AG10803 (cell line): ENCODE measurements at regions not wholly inside any gene's neighbourhood (a gene's known extent, or its start where the extent isn't known, plus 50 kb on each side); places are given as distances from the start of the nearest gene placed in this dataset.

Experiments used
- DNase-seq: peaks from one replicate; pipeline ENCODE4 v3.0.0; 2010; ENCODE audit warnings: low read depth
- H3K4me3 ChIP-seq: 2 replicates; pipeline ENCODE4 v1.5.1; 2011; ENCODE audit warnings: mild to moderate bottlenecking, low read length, control low read depth
- TF ChIP-seq, protein P1 (sequence below): conservative IDR thresholded peaks from 2 replicates; pipeline ENCODE4 v1.5.1; 2011; ENCODE audit warnings: mild to moderate bottlenecking, low read length, control low read depth, inconsistent platforms

DNA sequence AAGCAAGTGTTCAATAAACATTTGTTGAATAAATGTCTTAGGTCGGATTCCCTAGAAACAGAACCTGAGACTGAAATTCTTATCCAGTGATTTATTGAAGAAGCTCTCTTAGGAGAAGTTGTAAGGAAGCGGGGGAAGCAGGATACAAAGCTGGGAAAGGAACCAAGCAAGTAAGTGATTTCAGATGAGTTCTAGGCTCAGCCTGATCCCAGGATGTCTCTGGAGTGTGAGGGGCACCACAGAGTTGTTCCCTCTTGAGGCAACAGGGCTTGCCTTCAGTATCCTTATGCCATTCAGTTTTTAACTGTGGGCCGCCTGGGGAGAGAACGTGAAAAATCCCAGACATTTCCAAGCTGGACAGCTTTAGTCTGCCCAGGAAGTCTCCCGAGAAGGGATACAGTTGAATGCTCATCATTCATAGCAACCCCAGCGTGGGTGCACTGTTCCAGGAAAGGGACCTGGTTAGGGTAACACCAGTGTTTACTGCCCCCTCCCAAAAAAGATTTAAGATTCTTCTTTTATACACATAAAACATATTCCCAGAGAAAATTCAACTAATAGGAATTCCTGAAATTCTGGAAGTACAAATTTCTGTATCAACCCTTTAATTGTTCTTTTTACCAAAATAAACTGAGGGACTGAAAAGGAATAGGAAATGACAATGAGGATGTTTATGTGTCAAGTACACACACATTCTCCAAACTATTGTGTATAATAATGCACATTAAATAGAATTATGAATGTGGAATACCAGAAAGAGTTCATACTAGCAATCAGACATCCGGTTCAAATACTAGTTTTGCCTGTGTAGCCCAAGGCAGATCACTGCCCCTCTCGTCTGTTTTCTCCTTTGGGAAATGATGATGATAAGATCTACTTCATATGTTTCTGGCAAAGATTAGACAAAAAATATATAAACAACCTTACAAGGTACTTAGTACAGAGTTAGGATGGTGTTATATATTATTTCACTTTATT, 592.1 kb upstream of the CDH2 start:
- TF ChIP-seq, protein P1, sequence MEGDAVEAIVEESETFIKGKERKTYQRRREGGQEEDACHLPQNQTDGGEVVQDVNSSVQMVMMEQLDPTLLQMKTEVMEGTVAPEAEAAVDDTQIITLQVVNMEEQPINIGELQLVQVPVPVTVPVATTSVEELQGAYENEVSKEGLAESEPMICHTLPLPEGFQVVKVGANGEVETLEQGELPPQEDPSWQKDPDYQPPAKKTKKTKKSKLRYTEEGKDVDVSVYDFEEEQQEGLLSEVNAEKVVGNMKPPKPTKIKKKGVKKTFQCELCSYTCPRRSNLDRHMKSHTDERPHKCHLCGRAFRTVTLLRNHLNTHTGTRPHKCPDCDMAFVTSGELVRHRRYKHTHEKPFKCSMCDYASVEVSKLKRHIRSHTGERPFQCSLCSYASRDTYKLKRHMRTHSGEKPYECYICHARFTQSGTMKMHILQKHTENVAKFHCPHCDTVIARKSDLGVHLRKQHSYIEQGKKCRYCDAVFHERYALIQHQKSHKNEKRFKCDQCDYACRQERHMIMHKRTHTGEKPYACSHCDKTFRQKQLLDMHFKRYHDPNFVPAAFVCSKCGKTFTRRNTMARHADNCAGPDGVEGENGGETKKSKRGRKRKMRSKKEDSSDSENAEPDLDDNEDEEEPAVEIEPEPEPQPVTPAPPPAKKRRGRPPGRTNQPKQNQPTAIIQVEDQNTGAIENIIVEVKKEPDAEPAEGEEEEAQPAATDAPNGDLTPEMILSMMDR: no peak
- DNase-seq: peak; percentile 60
- no peak overlapping the region for H3K4me3 ChIP-seq

DNA sequence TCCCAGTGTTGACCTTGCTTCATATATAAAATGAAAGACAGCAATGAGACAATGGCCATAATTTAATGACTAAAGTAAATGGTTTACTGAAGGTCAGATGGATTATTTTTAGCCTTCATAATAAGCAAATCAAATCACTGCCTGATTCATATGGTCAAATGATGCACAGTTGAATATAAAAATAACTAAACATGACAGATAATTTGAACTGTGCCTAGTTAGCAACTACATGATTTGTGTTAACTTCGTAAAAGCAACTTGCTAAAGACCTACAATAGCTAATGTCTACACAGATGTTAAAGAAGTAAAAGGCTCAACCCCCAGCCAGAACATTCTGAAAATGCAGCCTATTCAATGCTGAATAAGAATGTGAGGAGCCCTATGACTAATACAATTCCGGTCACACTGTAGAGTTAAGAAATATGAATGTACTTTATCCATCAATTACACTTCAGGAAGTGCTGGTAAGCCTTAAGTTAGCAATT, 590.8 kb upstream of the CDH2 start:
- H3K4me3 ChIP-seq: no peak overlapping the region
- TF ChIP-seq, protein P1: no peak
- DNase-seq: peak; percentile 74

DNA sequence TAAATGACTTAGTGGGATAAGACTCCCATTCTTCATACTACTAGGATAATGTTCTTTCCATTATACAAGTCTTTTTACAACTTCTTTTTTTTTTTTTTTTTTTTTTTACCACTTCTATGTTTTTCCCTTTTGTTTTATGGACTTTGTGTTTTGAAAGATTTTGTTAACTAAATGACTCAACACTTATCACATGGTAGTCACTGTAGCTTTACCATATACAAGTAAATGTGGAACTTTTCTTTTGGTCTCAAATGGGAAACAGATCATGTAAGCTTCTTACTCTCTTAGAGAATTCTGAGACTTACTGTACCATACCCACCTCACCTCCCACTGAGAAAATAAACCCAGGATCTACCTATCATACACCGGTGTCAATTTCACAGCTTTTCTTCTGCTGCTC, 590.3 kb upstream of the CDH2 start:
- no peak overlapping the region for H3K4me3 ChIP-seq

DNA sequence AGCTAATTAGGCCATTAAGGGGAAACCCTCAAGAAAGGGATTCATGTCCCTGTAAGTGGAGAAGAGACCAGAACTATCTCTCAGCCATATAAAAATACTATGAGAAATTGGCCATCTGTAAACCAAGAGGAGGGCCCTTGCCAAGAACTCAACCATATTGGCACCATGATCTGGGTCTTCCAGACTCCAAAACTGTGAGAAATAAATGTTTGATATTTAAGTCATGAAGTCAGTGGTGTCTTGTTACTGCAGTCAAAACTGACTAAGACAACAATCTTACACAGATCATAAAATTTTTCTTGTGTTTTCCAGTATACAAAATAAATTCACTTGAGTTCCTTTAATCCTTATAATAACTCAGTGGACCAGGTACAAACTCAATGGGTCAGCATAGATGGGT, 589.8 kb upstream of the CDH2 start:
- no peak overlapping the region for H3K4me3 ChIP-seq
- no peak for DNase-seq
- TF ChIP-seq, protein P1: no peak

More for the DNA sequence above, 590.3 kb upstream of the CDH2 start:
- DNase-seq: no peak
- TF ChIP-seq, protein P1: no peak

DNA sequence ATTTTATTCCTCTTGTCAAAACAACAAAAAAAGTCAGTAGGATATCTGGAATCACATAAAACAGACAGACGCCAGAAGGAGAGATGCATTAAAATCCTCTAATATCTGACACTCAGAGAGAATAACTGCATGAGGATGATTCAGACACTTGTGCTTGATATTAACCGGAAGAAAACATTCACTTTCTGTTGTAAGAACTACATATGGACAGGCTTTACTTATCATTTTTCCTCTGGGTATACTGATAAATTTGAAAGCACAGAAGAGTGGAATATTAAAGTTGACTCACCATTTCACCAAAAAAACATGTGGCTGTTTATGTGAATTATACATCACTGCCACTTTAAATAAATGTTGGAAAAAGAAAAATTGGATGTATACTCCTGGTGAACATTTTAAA, 589.1 kb upstream of the CDH2 start:
- no peak for DNase-seq
- TF ChIP-seq, protein P1: no peak
- H3K4me3 ChIP-seq: no peak overlapping the region

DNA sequence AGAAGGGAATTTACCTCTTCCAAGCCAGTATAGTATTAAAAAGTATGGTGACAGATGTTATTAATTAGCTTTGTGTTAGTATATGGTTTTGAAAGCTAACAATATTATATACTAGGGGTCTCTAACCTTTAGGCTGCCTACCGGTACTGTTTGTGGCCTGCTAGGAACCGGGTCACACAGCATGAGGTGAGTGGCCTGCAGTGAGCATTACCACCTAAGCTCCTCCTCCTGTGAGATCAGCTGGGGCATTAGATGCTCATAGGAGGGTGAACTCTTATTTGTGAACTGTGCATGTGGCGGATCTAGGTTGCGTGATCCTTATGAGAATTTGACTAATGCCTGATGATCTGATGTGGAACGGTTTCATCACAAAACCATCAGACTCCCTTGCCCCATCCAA, 583.4 kb upstream of the CDH2 start:
- H3K4me3 ChIP-seq: no peak overlapping the region
- no peak for DNase-seq
- TF ChIP-seq, protein P1: no peak
